A549 (cell line): ENCODE measurements at regions not wholly inside any gene's neighbourhood (a gene's known extent, or its start where the extent isn't known, plus 50 kb on each side); places are given as distances from the start of the nearest gene placed in this dataset.

Source experiments
- ATAC-seq, 2 experiments: fragments of 200-7000 bp in 1 of 2; fragments of >200 bp in 1 of 2; cut with Nextera tagmentation in 1 of 2; cut with Tn5 transposase in 1 of 2; 3 replicates each; pipeline versions ENCODE4 v1.8.0 to v1.9.1; 2018 to 2020; ENCODE audit warnings: mild to moderate bottlenecking in 1 of 2, moderate library complexity in 1 of 2
- CTCF ChIA-PET: fragments of 300-600 bp; sonication (Branson Sonifier 250); formaldehyde crosslinking; extraction: SDS; loops from one replicate; lab custom pipeline; 2021; ENCODE audit warnings: antibody characterized with exemption, inconsistent platforms; lab: Yijun Ruan, JAX
- POLR2A ChIA-PET: fragments of 350-600 bp; formaldehyde crosslinking; extraction: SDS; loops from one replicate; lab custom pipeline; 2021; ENCODE audit warnings: antibody characterized with exemption, inconsistent platforms; lab: Yijun Ruan, JAX
- DNase-seq, 2 experiments: peaks; one replicate each; pipeline versions ENCODE4 v3.0.0 to v3.0.0-alpha.2; 2011 to 2016; ENCODE audit warnings: low read depth in 1 of 2, low spot score in 1 of 2
- FAIRE-seq: peaks from 2 replicates; lab custom pipeline; 2011; peaks lifted over from hg19 to GRCh38; lab: Jason Lieb, UNC
- H3K27ac ChIP-seq, 2 experiments: fragments of >200 bp; sonication (Bioruptor Twin); formaldehyde crosslinking; 3 replicates each; pipeline ENCODE4 v1.5.1; 2016 to 2017
- H3K4me1 ChIP-seq: fragments of >200 bp; sonication (Bioruptor Twin); formaldehyde crosslinking; 3 replicates; pipeline ENCODE4 v1.6.1; 2016
- H3K4me2 ChIP-seq: fragments of >200 bp; sonication (Bioruptor Twin); formaldehyde crosslinking; 3 replicates; pipeline ENCODE4 v1.6.1; 2016
- H3K4me3 ChIP-seq: fragments of >200 bp; sonication (Bioruptor Twin); formaldehyde crosslinking; 3 replicates; pipeline ENCODE4 v1.5.1; 2016
- H3K9me3 ChIP-seq: fragments of >200 bp; sonication (Bioruptor Twin); formaldehyde crosslinking; 3 replicates; pipeline ENCODE4 v1.6.1; 2016
- BHLHE40 ChIP-seq: IDR thresholded peaks from 2 replicates; pipeline ENCODE4 v1.6.1; 2012; ENCODE audit warnings: low read depth, low read length, inconsistent platforms
- CBX2 ChIP-seq: fragments of 200-600 bp; sonication (generic); IDR thresholded peaks from 2 replicates; pipeline ENCODE4 v1.6.1; 2016; ENCODE audit warnings: low read depth, mild to moderate bottlenecking, borderline replicate concordance
- CBX8 ChIP-seq: fragments of 200-600 bp; sonication (generic); IDR thresholded peaks from 2 replicates; pipeline ENCODE4 v1.6.1; 2016
- CHD4 ChIP-seq: fragments of 200-600 bp; sonication (generic); IDR thresholded peaks from 2 replicates; pipeline ENCODE4 v1.6.1; 2016; ENCODE audit warnings: antibody characterized with exemption, mild to moderate bottlenecking, borderline replicate concordance
- FOSB ChIP-seq: fragments of 250-450 bp; sonication (Bioruptor Pico); IDR thresholded peaks from 2 replicates; pipeline ENCODE4 v1.5.0; 2020; ENCODE audit warnings: mild to moderate bottlenecking, moderate library complexity
- GATA3 ChIP-seq: IDR thresholded peaks from 2 replicates; pipeline ENCODE4 v1.6.1; 2012; ENCODE audit warnings: borderline replicate concordance
- HDAC2 ChIP-seq: fragments of 200-600 bp; sonication (generic); IDR thresholded peaks from 2 replicates; pipeline ENCODE4 v1.6.1; 2016
- HEYL ChIP-seq: fragments of 250-450 bp; sonication (Bioruptor Pico); IDR thresholded peaks from 2 replicates; pipeline ENCODE4 v1.8.0; 2021; ENCODE audit warnings: mild to moderate bottlenecking, moderate library complexity
- HOXB13 ChIP-seq: fragments of 250-450 bp; sonication (Bioruptor Pico); IDR thresholded peaks from 2 replicates; pipeline ENCODE4 v1.5.0; 2020; ENCODE audit warnings: low read depth, mild to moderate bottlenecking, moderate library complexity
- JUN ChIP-seq, 2 experiments: fragments of >200 bp; sonication (Bioruptor Twin); formaldehyde crosslinking; IDR thresholded peaks; 2 replicates in 1 of 2; 3 replicates in 1 of 2; pipeline ENCODE4 v1.6.1; 2016 to 2017
- JUNB ChIP-seq: fragments of >200 bp; sonication (Bioruptor Twin); formaldehyde crosslinking; IDR thresholded peaks from 2 replicates; pipeline ENCODE4 v1.6.1; 2016
- KDM5A ChIP-seq: fragments of 200-600 bp; sonication (generic); IDR thresholded peaks from 2 replicates; pipeline ENCODE4 v1.6.1; 2016; ENCODE audit warnings: antibody characterized with exemption, mild to moderate bottlenecking
- MYC ChIP-seq: IDR thresholded peaks from 2 replicates; pipeline ENCODE4 v1.6.1; 2012; ENCODE audit warnings: mild to moderate bottlenecking, inconsistent platforms, low read length, improper control_type of control experiment, borderline replicate concordance
- PHF8 ChIP-seq: fragments of 200-600 bp; sonication (generic); IDR thresholded peaks from 2 replicates; pipeline ENCODE4 v1.6.1; 2016; ENCODE audit warnings: low read depth, mild to moderate bottlenecking, antibody characterized with exemption, moderate library complexity, borderline replicate concordance
- POLR2A ChIP-seq: IDR thresholded peaks from 2 replicates; pipeline ENCODE4 v1.6.1; 2012; ENCODE audit warnings: mild to moderate bottlenecking, low read length
- SMC3 ChIP-seq: fragments of >200 bp; sonication (Bioruptor Twin); formaldehyde crosslinking; IDR thresholded peaks from 3 replicates; pipeline ENCODE4 v1.6.1; 2018; ENCODE audit warnings: inconsistent platforms
- TFCP2L1 ChIP-seq: fragments of 250-450 bp; sonication (Bioruptor Pico); IDR thresholded peaks from 2 replicates; pipeline ENCODE4 v1.5.0; 2021; ENCODE audit warnings: mild to moderate bottlenecking
- ZC3H11A ChIP-seq: fragments of 450-650 bp; IDR thresholded peaks from 2 replicates; pipeline ENCODE4 v1.6.1; 2014; ENCODE audit warnings: antibody characterized with exemption, mild to moderate bottlenecking
- ZFP36 ChIP-seq: fragments of 450-650 bp; IDR thresholded peaks from 2 replicates; pipeline ENCODE4 v1.6.1; 2014; ENCODE audit warnings: borderline replicate concordance; ENCODE audit not compliant: partially characterized antibody
- ZSCAN20 ChIP-seq: fragments of 250-450 bp; sonication (Bioruptor Pico); IDR thresholded peaks from 2 replicates; pipeline ENCODE4 v1.8.0; 2022; ENCODE audit warnings: mild to moderate bottlenecking, moderate library complexity
- WGBS: methylation state at CpG from one replicate; pipeline ENCODE4 v1.1.6; 2017; ENCODE audit errors: missing lambda C conversion rate; 5-methylcytosine and 5-hydroxymethylcytosine counted together
- TF ChIP-seq, protein P1 (sequence below): fragments of 250-450 bp; sonication (Bioruptor Pico); IDR thresholded peaks from 2 replicates; pipeline ENCODE4 v1.5.0; 2021; ENCODE audit warnings: mild to moderate bottlenecking, moderate library complexity, borderline replicate concordance
- TF ChIP-seq, protein P2 (sequence below): fragments of >200 bp; sonication (Bioruptor Twin); formaldehyde crosslinking; IDR thresholded peaks from 2 replicates; pipeline ENCODE4 v1.6.1; 2016
- TF ChIP-seq, protein P3 (sequence below): IDR thresholded peaks from 2 replicates; pipeline ENCODE4 v1.6.1; 2012

DNA sequence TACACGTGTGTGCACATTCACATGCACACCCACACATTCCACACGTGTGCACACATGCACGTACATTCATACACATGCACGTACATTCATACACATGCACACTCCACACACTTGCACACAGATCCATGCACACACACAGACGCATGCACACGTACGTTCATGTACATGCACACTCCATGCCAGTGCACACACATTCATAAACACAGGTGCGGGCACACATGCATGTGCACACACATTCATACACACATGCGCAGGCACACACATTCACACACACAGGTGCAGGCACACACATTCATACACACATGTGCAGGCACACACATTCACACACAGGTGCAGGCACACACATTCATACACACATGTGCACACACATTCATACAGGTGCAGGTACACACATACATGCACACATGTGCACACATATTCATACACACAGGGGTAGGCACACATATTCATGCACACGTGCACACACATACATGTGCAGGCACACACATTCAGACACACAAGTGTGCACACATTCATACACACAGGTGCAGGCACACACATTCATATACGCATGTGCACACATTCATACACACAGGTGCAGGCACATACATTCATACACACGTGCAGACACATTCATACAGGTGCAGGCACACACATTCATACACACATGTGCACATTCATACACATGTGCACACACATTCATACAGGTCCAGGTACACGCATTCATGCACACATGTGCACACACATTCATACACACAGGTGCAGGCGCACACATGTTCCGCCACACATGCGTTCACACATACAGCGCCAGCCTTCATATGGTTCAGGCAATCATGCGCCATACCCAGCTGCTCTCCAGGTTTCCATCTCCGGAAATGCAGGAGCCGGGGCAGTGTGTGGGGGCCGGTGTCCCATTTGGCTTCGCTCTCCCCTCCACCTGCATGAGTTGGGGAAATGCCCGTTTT is 124.8 kb downstream of the HMX1 start:
- TF ChIP-seq, protein P1, sequence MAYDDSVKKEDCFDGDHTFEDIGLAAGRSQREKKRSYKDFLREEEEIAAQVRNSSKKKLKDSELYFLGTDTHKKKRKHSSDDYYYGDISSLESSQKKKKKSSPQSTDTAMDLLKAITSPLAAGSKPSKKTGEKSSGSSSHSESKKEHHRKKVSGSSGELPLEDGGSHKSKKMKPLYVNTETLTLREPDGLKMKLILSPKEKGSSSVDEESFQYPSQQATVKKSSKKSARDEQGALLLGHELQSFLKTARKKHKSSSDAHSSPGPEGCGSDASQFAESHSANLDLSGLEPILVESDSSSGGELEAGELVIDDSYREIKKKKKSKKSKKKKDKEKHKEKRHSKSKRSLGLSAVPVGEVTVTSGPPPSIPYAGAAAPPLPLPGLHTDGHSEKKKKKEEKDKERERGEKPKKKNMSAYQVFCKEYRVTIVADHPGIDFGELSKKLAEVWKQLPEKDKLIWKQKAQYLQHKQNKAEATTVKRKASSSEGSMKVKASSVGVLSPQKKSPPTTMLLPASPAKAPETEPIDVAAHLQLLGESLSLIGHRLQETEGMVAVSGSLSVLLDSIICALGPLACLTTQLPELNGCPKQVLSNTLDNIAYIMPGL (CRISPR knock-in tag) = no peak
- no peak for TF ChIP-seq HEYL
- no peak for TF ChIP-seq TFCP2L1
- TF ChIP-seq MYC = no peak
- TF ChIP-seq BHLHE40 = no peak
- TF ChIP-seq KDM5A = no peak
- TF ChIP-seq POLR2A = no peak
- TF ChIP-seq HOXB13 (CRISPR knock-in tag) = no peak
- no peak for TF ChIP-seq ZSCAN20
- TF ChIP-seq, protein P2, sequence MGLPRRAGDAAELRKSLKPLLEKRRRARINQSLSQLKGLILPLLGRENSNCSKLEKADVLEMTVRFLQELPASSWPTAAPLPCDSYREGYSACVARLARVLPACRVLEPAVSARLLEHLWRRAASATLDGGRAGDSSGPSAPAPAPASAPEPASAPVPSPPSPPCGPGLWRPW = no peak
- no peak for TF ChIP-seq CBX2
- H3K4me3 ChIP-seq = no peak overlapping the region
- ChIA-PET CTCF (no interaction called here), POLR2A (no interaction called here)
- FAIRE-seq = no peak
- no peaks in the 10 kb centered on the region for H3K9me3 ChIP-seq
- no peak overlapping the region for H3K4me2 ChIP-seq
- no peak for ATAC-seq
- H3K27ac ChIP-seq = no peak overlapping the region
- DNase-seq = no peak
- 56% methylated on average over 20 of the region's 23 CpGs for WGBS
- H3K4me1 ChIP-seq = no peaks in the 10 kb centered on the region

DNA sequence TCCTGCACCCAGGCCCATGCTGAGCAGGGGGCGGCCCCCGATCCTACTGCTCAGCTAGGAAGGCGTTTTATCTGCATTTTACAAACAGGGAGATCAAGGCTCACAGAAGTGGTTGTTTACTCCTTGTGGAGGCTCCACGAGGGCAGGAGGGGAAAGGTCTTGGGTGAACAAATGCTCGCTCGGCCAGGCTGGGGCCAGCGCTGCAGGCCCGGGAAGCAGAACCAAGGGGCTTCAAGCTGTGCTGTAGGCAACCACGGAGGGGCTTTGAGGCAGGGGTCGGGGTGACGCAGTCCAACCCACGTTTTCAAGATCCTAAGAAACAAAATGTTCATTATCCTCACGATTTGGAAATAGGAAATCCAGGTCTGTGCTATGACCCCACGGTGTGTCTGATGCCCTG is 125.8 kb downstream of the HMX1 start:
- FAIRE-seq (no peak), ATAC-seq (no peak), DNase-seq (no peak)
- ChIA-PET CTCF (no interaction called here), POLR2A (no interaction called here)
- no peak overlapping the region for H3K4me3 ChIP-seq
- TF ChIP-seq CBX8 (no peak), JUN (IDR thresholded peaks at IDR 0.05) (no peak), PHF8 (no peak), BHLHE40 (no peak), GATA3 (no peak), HDAC2 (no peak), FOSB (CRISPR knock-in tag) (no peak), CHD4 (no peak), MYC (no peak), SMC3 (no peak), HEYL (no peak), ZFP36 (no peak), JUNB (no peak), ZC3H11A (no peak)
- TF ChIP-seq, protein P3, sequence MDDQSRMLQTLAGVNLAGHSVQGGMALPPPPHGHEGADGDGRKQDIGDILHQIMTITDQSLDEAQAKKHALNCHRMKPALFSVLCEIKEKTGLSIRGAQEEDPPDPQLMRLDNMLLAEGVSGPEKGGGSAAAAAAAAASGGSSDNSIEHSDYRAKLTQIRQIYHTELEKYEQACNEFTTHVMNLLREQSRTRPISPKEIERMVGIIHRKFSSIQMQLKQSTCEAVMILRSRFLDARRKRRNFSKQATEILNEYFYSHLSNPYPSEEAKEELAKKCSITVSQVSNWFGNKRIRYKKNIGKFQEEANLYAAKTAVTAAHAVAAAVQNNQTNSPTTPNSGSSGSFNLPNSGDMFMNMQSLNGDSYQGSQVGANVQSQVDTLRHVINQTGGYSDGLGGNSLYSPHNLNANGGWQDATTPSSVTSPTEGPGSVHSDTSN = no peak
- H3K27ac ChIP-seq = no peak overlapping the region
- no peak overlapping the region for H3K4me2 ChIP-seq
- H3K9me3 ChIP-seq = no peaks in the 10 kb centered on the region
- H3K4me1 ChIP-seq = no peaks in the 10 kb centered on the region
- 32% methylated on average over 12 of the region's 14 CpGs for WGBS
